ENCODE measurements at regions not wholly inside any gene's neighbourhood (a gene's known extent, or its start where the extent isn't known, plus 50 kb on each side); places are given as distances from the start of the nearest gene placed in this dataset.

GRCh38 chr1:99534638-99534930 is 111.3 kb upstream of the PALMD start:
- no peak for TF ChIP-seq CREB5 (CRISPR knock-in tag; IDR thresholded peaks at IDR 0.05; ENCODE audit: low read depth)
- TF ChIP-seq POU6F1 (CRISPR knock-in tag; IDR thresholded peaks at IDR 0.05; ENCODE audit: borderline replicate concordance, low read depth) = no peak
- TF ChIP-seq ZC3H10 (CRISPR knock-in tag; IDR thresholded peaks at IDR 0.05) = no peak
- no peak for TF ChIP-seq PATZ1 (CRISPR knock-in tag; IDR thresholded peaks at IDR 0.05; ENCODE audit: borderline replicate concordance)
- TF ChIP-seq RARB (CRISPR knock-in tag; IDR thresholded peaks at IDR 0.05) = no peak
- TF ChIP-seq ISL1 (CRISPR knock-in tag; IDR thresholded peaks at IDR 0.05) = no peak

Measured in SK-N-SH treated with all-trans-retinoic acid at 6 μM for 48 hours (cell line).